Panc1 (cell line): ENCODE measurements at regions not wholly inside any gene's neighbourhood (a gene's known extent, or its start where the extent isn't known, plus 50 kb on each side); places are given as distances from the start of the nearest gene placed in this dataset.

Experiments used
- ATAC-seq: fragments of 200-7000 bp; cut with Tn5 transposase; 2 replicates; pipeline ENCODE4 v1.9.1; 2020; ENCODE audit warnings: mild to moderate bottlenecking, moderate library complexity
- BruUV-seq: library from RNA; stranded (reverse); fragments of 400-500 nt; replicated peaks from 2 replicates; lab custom pipeline; 2021; lab: Mats Ljungman, UMichigan
- CTCF ChIA-PET: fragments of 300-600 bp; sonication (Branson Sonifier 250); formaldehyde crosslinking; loops from one replicate; lab custom pipeline; 2022; ENCODE audit warnings: antibody characterized with exemption; lab: Charles Lee
- POLR2A ChIA-PET: fragments of 300-600 bp; sonication (Branson Sonifier 250); formaldehyde crosslinking; loops from one replicate; lab custom pipeline; 2022; ENCODE audit warnings: antibody characterized with exemption; lab: Charles Lee
- DNase-seq: peaks from one replicate; pipeline ENCODE4 v3.0.0-alpha.2; 2010; ENCODE audit warnings: low read depth, low spot score
- H3K27ac ChIP-seq: 2 replicates; pipeline ENCODE4 v1.5.1; 2011; ENCODE audit warnings: mild to moderate bottlenecking, low read length, inconsistent platforms
- H3K27me3 ChIP-seq: fragments of 200-500 bp; sonication (Bioruptor generic); 2 replicates; pipeline ENCODE4 v1.6.0; 2014; ENCODE audit warnings: low read length, inconsistent platforms; ENCODE audit not compliant: control insufficient read depth, insufficient read depth
- H3K36me3 ChIP-seq: fragments of 200-500 bp; sonication (Bioruptor generic); 2 replicates; pipeline ENCODE4 v1.5.1; 2014; ENCODE audit warnings: inconsistent platforms, mild to moderate bottlenecking, low read length, moderate library complexity; ENCODE audit not compliant: control insufficient read depth, insufficient read depth
- H3K4me1 ChIP-seq: 2 replicates; pipeline ENCODE4 v1.5.1; 2011; ENCODE audit warnings: inconsistent platforms, mild to moderate bottlenecking, low read length, moderate library complexity; ENCODE audit not compliant: control insufficient read depth, insufficient read depth
- H3K4me3 ChIP-seq, 2 experiments: 2 replicates each; pipeline ENCODE4 v1.5.1; 2011 to 2012; ENCODE audit warnings: low read depth in 2 of 2, low read length in 2 of 2, mild to moderate bottlenecking in 2 of 2, inconsistent platforms in 1 of 2, moderate library complexity in 1 of 2
- H3K9me3 ChIP-seq: fragments of 200-500 bp; sonication (Bioruptor generic); 2 replicates; pipeline ENCODE4 v1.5.1; 2014; ENCODE audit warnings: low read depth, mild to moderate bottlenecking, inconsistent platforms, low read length, moderate library complexity; ENCODE audit not compliant: control insufficient read depth, insufficient read depth
- CTCF ChIP-seq: fragments of 450-650 bp; IDR thresholded peaks from 2 replicates; pipeline ENCODE4 v1.5.1; 2017; ENCODE audit warnings: mild to moderate bottlenecking
- POLR2AphosphoS5 ChIP-seq: IDR thresholded peaks from 2 replicates; pipeline ENCODE4 v1.6.1; 2012; ENCODE audit warnings: mild to moderate bottlenecking, low read depth, low read length, moderate library complexity
- REST ChIP-seq, 2 experiments: IDR thresholded peaks; 2 replicates each; pipeline ENCODE4 v1.6.1; 2011 to 2012; ENCODE audit warnings: low read depth in 2 of 2, control low read depth in 1 of 2, low read length in 1 of 2, mild to moderate bottlenecking in 1 of 2, moderate library complexity in 1 of 2; ENCODE audit not compliant: insufficient read depth in 1 of 2
- SIN3A ChIP-seq: IDR thresholded peaks from 2 replicates; pipeline ENCODE4 v1.6.1; 2012; ENCODE audit warnings: low read depth, mild to moderate bottlenecking, low read length, moderate library complexity, borderline replicate concordance; ENCODE audit not compliant: insufficient read depth
- TCF7L2 ChIP-seq: IDR thresholded peaks from 2 replicates; pipeline ENCODE4 v1.6.1; 2011; ENCODE audit warnings: mild to moderate bottlenecking, low read depth, low read length, inconsistent platforms
- in situ Hi-C: cut with HindIII; loops from 2 replicates; pipeline ENCODE4 v1.10.0; 2016; ENCODE audit warnings: low sequenced_read_pairs, low pct_unique_long_range_greater_than_20kb
- intact Hi-C: fragments of 100-400 bp; cut with micrococcal nuclease; formaldehyde crosslinking; loops from one replicate; pipeline ENCODE4 v1.10.0; 2022; ENCODE audit not compliant: unreplicated experiment

DNA sequence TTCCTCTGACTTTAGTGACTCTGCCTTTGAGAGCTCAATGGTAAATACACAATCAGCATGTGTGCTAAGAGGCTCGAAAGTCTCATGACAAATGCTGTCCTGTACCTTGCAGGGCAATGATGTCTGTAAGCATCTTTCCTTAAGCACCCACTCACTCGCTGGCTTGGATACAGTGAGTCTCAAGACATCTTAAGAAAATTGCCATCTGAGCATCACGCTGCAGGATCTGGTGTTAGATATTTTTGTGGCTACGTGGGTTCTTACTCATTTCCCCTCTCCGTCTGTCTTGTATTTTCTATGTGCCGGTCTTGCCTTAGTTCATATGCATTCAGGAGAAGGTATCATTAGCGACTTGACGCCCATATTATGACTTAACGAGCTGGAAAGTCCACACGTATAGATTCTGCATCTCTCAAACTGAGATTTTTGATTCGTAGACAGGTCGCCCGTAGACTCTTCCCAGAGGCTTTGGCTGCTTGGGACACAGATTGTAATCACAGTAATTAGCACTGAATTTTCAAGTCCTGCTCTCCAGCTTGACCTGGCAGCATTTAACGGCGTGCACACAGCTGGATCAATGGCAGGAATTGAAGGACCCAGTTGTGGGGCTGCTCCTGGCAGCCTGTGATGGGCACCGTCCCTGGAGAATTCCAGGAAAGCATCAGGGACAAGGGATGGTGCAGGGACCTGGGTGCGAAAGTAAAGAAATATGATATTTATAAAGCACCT, 231.2 kb downstream of the ZIC5 start:
- H3K27ac ChIP-seq: no peak overlapping the region
- no peaks in the 10 kb centered on the region for H3K36me3 ChIP-seq
- TF ChIP-seq POLR2AphosphoS5 (no peak), TCF7L2 (no peak), CTCF (no peak), SIN3A (no peak), REST (IDR thresholded peaks at IDR 0.05; ENCODE audit: insufficient read depth in 1 of 2, low read depth in 2 of 2, low read length in 1 of 2) (no peak)
- no peaks in the 10 kb centered on the region for H3K4me1 ChIP-seq
- H3K4me3 ChIP-seq: no peak overlapping the region
- H3K9me3 ChIP-seq: no peaks in the 10 kb centered on the region
- ATAC-seq (no peak), DNase-seq (no peak)
- ChIA-PET POLR2A (no interaction called here), CTCF (no interaction called here)
- in situ Hi-C loops (no loop called here), intact Hi-C loops (no loop called here)
- no TSS peak for BruUV-seq
- H3K27me3 ChIP-seq: no peaks in the 10 kb centered on the region; the same call in 1 of the 2 replicates

GRCh38 chr13:99738626-99739025, 232.9 kb downstream of the ZIC5 start:
- no peak overlapping the region for H3K4me3 ChIP-seq
- no peaks in the 10 kb centered on the region; the same call in 1 of the 2 replicates for H3K27me3 ChIP-seq
- no peak for TF ChIP-seq TCF7L2
- no peak for TF ChIP-seq CTCF
- no peak for TF ChIP-seq REST (IDR thresholded peaks at IDR 0.05; ENCODE audit: insufficient read depth in 1 of 2, low read depth in 2 of 2, low read length in 1 of 2)
- TF ChIP-seq POLR2AphosphoS5: no peak
- TF ChIP-seq SIN3A: no peak
- ATAC-seq: no peak
- ChIA-PET CTCF (no interaction called here), POLR2A (no interaction called here)
- in situ Hi-C loops (no loop called here), intact Hi-C loops (no loop called here)
- H3K9me3 ChIP-seq: no peaks in the 10 kb centered on the region
- DNase-seq: no peak
- H3K27ac ChIP-seq: no peak overlapping the region
- no TSS peak for BruUV-seq
- no peaks in the 10 kb centered on the region for H3K36me3 ChIP-seq
- H3K4me1 ChIP-seq: no peaks in the 10 kb centered on the region
